HTR-8/SVneo (cell line): ENCODE measurements at regions not wholly inside any gene's neighbourhood (a gene's known extent, or its start where the extent isn't known, plus 50 kb on each side); places are given as distances from the start of the nearest gene placed in this dataset.
"Not testable (repeated sequence)": the region's sequence is repeated elsewhere in the genome, so short reads cannot be mapped to it uniquely, and the experiment has no call there.

ENCODE experiments used
- DNase-seq: peaks from one replicate; pipeline ENCODE4 v3.0.0; 2011; ENCODE audit warnings: low spot score, mixed read lengths; ENCODE audit not compliant: insufficient read length
- FAIRE-seq: peaks from 2 replicates; lab custom pipeline; 2011; peaks lifted over from hg19 to GRCh38; lab: Jason Lieb, UNC

GRCh38 chr2:16726147-16726546, 60.5 kb upstream of the CYRIA start:
- no peak for FAIRE-seq
- DNase-seq: no peak

DNA sequence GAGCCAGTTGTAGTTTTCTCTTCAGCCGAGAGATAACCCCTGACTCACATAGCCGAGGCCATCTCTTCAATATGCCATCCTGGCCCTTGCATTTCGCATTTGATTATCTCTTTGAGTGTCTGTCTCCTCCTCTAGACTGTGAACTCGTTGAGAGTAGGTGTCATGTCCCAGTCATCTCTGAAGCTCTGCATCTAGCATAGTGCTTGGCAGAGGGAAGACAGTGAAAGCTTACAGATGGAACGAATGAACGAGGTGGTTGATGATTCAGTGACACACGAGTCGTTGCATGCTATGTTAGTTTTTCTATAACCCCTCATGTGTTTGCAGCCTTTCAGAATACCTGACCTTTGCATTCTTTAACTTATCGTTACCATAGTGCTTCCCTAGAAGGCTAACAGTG, 59.9 kb upstream of the CYRIA start:
- FAIRE-seq: no peak
- no peak for DNase-seq

- DNase-seq (no peak), FAIRE-seq (no peak)
These were observed 57.0 kb upstream of the CYRIA start for GRCh38 chr2:16722677-16723076.

DNA sequence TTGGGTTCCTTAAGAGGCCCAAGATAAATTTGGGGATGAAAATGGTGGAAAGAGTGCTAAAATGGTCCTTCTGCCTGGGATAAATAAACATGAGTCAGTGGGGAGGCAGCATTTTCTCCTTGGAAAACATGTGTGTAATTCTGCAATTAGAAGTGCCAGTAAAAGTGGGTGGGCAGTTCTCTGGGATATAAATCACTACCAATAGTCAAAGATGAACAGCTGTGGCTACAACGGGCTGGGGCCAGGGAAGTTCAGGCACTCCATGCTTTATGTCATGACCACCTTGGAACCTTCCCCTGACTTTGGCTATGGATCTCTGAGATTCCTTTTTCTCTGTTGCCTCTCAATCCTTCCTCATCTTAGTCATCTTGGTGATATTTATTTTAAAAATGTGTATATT, 56.5 kb upstream of the CYRIA start:
- no peak for DNase-seq
- FAIRE-seq: no peak

DNA sequence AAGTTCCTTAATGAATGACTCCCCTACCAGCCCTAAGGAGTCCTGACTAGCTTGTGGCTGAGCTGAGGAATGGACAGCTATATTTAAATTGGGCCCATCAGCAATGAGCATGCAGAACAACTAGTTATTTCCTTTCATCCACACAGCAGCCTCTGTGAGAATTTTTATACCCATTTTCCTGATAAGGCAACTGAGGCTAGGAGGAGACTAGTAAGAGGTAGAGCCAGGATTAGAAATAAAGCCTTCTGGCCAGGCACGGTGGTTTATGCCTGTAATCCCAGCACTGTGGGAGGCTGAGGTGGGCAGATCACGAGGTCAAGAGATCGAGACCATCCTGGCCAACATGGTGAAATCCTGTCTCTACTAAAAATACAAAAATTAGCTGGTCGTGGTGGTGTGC, 55.9 kb upstream of the CYRIA start:
- DNase-seq, FAIRE-seq: not testable (repeated sequence)

DNA sequence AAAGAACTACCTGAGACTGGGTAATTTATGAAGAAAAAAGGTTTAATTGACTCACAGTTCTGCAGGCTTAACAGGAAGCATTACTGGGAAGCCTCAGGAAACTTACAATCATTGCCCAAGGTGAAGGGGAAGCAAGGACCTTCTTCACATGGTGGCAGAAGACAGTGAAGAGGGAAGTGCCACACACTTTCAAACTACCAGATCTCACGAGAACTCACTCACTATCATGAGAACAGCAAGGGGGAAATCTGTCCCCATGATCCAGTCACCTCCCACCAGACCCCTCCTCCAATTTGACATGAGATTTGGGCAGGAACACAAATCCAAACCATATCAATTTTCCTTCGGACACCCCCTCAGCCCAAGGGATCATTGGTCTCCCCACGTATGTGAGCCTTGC, 55.1 kb upstream of the CYRIA start:
- FAIRE-seq, DNase-seq: not testable (repeated sequence)

DNA sequence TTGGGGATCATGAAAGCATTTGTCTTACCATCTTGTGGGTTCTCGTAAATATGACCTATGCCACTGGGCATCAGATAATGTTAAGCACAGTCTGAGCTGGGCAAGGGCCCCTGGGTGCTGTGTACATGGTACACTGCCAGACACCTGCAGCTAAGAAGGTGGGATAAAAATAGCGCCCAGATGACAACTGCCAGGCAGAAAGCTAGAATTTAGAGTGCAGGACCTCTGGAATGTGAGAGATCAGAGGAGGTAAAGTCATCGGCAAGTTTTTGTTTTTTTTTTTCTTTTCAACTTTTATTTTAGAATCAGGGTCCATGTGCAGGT, 53.8 kb upstream of the CYRIA start:
- no peak for DNase-seq
- no peak for FAIRE-seq

DNA sequence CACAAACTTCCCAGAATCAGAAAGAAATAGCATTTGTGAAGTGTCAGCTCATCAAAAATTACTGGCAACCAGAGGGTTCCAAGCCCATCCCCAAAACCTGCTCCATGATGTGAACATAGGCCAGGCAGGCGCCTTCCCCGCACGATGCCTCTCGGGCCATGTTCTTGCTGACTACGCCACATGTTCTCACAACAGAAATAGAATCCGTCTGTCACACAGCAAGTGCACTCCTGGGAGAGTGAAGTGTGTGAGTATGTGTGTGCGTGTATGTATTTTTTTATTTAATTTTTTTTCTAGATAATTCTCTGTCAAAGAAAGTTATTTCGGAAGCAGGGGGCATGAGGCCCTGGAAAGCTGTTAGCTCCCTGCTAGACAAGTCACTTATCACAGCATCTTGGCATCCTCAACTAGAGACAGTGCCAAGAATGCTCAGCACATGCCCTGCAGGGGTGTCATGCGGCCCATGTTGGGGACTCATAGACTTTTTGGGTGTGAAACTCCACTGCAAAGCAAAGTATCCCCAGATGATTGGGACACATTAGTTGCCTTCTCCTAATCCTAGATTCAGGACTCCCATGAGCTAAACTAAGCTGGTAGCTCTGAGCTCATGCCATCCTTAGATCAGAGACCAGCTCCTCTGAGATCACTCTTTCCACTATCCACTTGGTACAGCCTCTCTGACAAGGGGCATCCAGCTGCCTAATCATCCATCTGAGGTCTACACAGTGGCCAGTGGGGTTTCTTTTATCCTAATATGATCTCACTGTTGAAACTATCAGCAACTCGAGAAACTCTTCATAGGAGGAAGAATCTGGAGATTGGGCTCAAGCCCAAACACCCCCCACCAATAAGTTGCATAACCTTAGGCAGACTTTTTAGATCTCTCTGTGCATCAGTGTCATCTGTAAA, 53.2 kb upstream of the CYRIA start:
- FAIRE-seq: no peak

DNA sequence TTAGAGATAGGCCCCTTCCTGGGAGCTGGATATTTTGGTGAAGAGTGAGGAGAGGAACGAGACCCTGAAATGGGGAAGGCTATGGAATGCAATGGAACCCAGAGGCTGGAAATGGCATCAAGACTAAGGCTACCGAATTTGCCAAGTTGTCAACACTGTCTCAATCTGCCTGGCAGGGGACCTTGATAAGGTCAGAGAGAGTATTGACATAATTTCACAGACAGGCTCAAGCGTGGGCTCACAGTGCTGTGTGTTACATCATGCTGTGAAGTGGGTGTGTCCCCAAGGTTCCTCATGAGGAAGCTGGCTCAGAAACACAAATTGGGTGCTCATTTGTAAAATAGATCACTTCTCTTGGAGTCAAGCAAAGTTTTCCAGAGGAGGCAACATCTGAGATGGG, 51.8 kb upstream of the CYRIA start:
- no peak for DNase-seq
- no peak for FAIRE-seq

More for the DNA sequence above, 53.2 kb upstream of the CYRIA start:
- DNase-seq: no peak

- no peak for FAIRE-seq
- DNase-seq: no peak
These were observed 51.3 kb upstream of the CYRIA start for GRCh38 chr2:16716944-16717343.

DNA sequence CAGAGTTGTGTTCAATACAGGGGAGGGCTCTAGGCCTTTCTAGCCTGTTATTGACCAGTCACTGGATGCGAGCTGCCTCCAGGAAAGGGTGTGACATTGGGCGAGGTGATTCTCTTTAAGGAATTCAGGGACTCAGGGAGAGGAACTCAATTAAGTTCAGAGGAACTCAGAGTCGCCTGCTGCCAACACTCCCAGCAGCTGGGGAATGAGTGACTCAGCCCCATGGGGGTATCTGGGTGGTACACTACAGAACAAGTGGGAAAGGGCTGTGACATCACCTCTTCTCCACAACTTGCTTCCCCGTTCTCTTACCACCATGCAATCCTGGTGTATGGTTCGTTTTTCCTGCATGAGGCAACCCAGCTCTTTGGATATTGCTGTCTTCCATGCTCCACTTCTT, 50.4 kb upstream of the CYRIA start:
- DNase-seq (no peak), FAIRE-seq (no peak)
